Neural cell (in vitro differentiated cells): ENCODE measurements at regions not wholly inside any gene's neighbourhood (a gene's known extent, or its start where the extent isn't known, plus 50 kb on each side); places are given as distances from the start of the nearest gene placed in this dataset.

ENCODE experiments used
- CTCF ChIP-seq: fragments of 450-650 bp; IDR thresholded peaks from 2 replicates; pipeline ENCODE4 v1.5.1; 2014; ENCODE audit warnings: antibody characterized with exemption, mild to moderate bottlenecking, moderate library complexity; ENCODE audit not compliant: poor library complexity, severe bottlenecking
- EP300 ChIP-seq: fragments of 450-650 bp; conservative IDR thresholded peaks from 2 replicates; pipeline ENCODE4 v1.6.1; 2014; ENCODE audit warnings: antibody characterized with exemption, mild to moderate bottlenecking, moderate library complexity; ENCODE audit not compliant: poor library complexity, severe bottlenecking
- EZH2 ChIP-seq: fragments of 200-600, 300-800 bp; shearing (Covaris generic), sonication (generic); IDR thresholded peaks from 2 replicates; pipeline ENCODE4 v1.6.1; 2014; ENCODE audit warnings: antibody characterized with exemption, low read length, borderline replicate concordance, mild to moderate bottlenecking; ENCODE audit not compliant: insufficient read depth, poor library complexity, severe bottlenecking
- MXI1 ChIP-seq: fragments of 450-650 bp; conservative IDR thresholded peaks from 2 replicates; pipeline ENCODE4 v1.6.1; 2014; ENCODE audit warnings: antibody characterized with exemption, mild to moderate bottlenecking; ENCODE audit not compliant: poor library complexity, severe bottlenecking
- POLR2AphosphoS5 ChIP-seq: IDR thresholded peaks from 2 replicates; pipeline ENCODE4 v1.6.1; 2012
- RAD21 ChIP-seq: fragments of 450-650 bp; conservative IDR thresholded peaks from 2 replicates; pipeline ENCODE4 v1.6.1; 2014; ENCODE audit warnings: antibody characterized with exemption, mild to moderate bottlenecking, moderate library complexity
- REST ChIP-seq: IDR thresholded peaks from 2 replicates; pipeline ENCODE4 v1.6.1; 2012; ENCODE audit warnings: borderline replicate concordance
- SMC3 ChIP-seq: fragments of 450-650 bp; conservative IDR thresholded peaks from 2 replicates; pipeline ENCODE4 v1.6.1; 2014; ENCODE audit warnings: antibody characterized with exemption, mild to moderate bottlenecking, moderate library complexity; ENCODE audit not compliant: poor library complexity
- TAF1 ChIP-seq: IDR thresholded peaks from 2 replicates; pipeline ENCODE4 v1.6.1; 2012; ENCODE audit warnings: low read depth

- TF ChIP-seq CTCF (no peak), REST (no peak), POLR2AphosphoS5 (no peak), MXI1 (no peak), EZH2 (no peak), RAD21 (no peak), EP300 (no peak), SMC3 (no peak), TAF1 (no peak)
Measured at GRCh38 chr2:124988794-124989193, 963.7 kb downstream of the CNTNAP5 start.
